GM12892 (cell line): ENCODE measurements at regions not wholly inside any gene's neighbourhood (a gene's known extent, or its start where the extent isn't known, plus 50 kb on each side); places are given as distances from the start of the nearest gene placed in this dataset.

ENCODE experiments used
- POLR2AphosphoS5 ChIP-seq: IDR thresholded peaks from 2 replicates; pipeline ENCODE4 v1.6.1; 2011; ENCODE audit warnings: low read depth, low read length, control low read depth
- TAF1 ChIP-seq: IDR thresholded peaks from 2 replicates; pipeline ENCODE4 v1.6.1; 2011; ENCODE audit warnings: low read depth, mild to moderate bottlenecking, control low read depth, low read length, borderline replicate concordance

DNA sequence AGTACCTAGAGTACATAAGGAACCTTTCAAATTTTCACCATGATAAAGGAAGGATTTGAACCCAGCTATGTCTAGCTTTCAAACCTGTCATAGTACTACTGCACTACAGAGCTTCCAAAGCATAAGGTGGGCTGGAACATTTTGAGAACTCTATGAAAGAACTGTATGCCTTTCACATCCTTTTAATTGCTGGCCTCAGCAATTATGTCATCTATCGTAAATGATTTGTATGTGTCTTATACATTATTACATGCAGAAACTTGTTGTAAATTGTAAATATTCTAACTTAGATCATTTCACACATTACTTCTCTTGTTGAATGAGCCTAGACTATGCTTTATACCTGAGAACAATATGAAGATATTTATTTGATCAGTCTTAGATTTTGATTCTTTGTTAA, 220.7 kb downstream of the HEPH start:
- no peak for TF ChIP-seq POLR2AphosphoS5
- TF ChIP-seq TAF1: no peak
